OCI-LY7 (cell line): ENCODE measurements at regions not wholly inside any gene's neighbourhood (a gene's known extent, or its start where the extent isn't known, plus 50 kb on each side); places are given as distances from the start of the nearest gene placed in this dataset.

Source experiments
- EZH2phosphoT487 ChIP-seq: fragments of 200-600 bp; sonication (generic); IDR thresholded peaks from 2 replicates; pipeline ENCODE4 v1.6.1; 2018; ENCODE audit warnings: low read depth, borderline replicate concordance, mild to moderate bottlenecking, mixed run types, antibody characterized with exemption, low read length, moderate library complexity, mixed read lengths
- TF ChIP-seq, protein P1 (sequence below): fragments of 200-600 bp; sonication (generic); conservative IDR thresholded peaks from 2 replicates; pipeline ENCODE4 v1.5.1; 2014; ENCODE audit warnings: mild to moderate bottlenecking, antibody characterized with exemption, low read length, moderate library complexity, mixed read lengths

DNA sequence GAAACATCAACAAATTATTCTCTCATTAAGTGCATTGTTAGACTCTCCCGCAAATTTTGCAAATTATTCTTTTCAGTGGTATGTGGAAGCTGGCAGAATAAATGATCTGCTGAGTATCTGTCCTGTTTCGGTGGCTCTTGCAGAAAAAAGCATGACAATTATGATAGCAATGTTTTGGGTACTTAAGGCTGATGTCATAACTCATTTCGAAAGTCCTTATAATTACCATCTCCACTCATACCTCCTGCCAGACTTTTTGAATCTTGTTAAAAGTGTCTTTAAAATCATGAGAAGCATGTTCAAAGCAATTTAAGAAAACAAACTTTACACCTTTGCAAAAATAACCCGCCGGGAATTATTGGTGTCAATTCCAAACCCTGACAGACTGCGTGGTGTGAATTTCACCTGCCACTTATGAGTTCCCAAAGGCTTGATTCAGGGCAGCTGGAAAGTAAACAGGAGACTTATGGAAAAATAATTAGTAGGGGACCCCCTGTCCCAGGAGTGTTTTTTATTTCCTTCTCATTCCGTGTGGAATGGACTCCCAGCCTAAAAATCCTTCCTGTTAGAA, 87.6 kb upstream of the E2F3 start:
- TF ChIP-seq, protein P1, sequence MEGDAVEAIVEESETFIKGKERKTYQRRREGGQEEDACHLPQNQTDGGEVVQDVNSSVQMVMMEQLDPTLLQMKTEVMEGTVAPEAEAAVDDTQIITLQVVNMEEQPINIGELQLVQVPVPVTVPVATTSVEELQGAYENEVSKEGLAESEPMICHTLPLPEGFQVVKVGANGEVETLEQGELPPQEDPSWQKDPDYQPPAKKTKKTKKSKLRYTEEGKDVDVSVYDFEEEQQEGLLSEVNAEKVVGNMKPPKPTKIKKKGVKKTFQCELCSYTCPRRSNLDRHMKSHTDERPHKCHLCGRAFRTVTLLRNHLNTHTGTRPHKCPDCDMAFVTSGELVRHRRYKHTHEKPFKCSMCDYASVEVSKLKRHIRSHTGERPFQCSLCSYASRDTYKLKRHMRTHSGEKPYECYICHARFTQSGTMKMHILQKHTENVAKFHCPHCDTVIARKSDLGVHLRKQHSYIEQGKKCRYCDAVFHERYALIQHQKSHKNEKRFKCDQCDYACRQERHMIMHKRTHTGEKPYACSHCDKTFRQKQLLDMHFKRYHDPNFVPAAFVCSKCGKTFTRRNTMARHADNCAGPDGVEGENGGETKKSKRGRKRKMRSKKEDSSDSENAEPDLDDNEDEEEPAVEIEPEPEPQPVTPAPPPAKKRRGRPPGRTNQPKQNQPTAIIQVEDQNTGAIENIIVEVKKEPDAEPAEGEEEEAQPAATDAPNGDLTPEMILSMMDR: no peak
- TF ChIP-seq EZH2phosphoT487: no peak
